A549 (cell line): ENCODE measurements at regions not wholly inside any gene's neighbourhood (a gene's known extent, or its start where the extent isn't known, plus 50 kb on each side); places are given as distances from the start of the nearest gene placed in this dataset.
A peak's percentile ranks its signal among the peaks of the same experiment; 100 is the strongest.

Source experiments
- ATAC-seq, 2 experiments: fragments of 200-7000 bp in 1 of 2; fragments of >200 bp in 1 of 2; cut with Nextera tagmentation in 1 of 2; cut with Tn5 transposase in 1 of 2; 3 replicates each; pipeline versions ENCODE4 v1.8.0 to v1.9.1; 2018 to 2020; ENCODE audit warnings: mild to moderate bottlenecking in 1 of 2, moderate library complexity in 1 of 2
- CTCF ChIA-PET: fragments of 300-600 bp; sonication (Branson Sonifier 250); formaldehyde crosslinking; extraction: SDS; loops from one replicate; lab custom pipeline; 2021; ENCODE audit warnings: antibody characterized with exemption, inconsistent platforms; lab: Yijun Ruan, JAX
- POLR2A ChIA-PET: fragments of 350-600 bp; formaldehyde crosslinking; extraction: SDS; loops from one replicate; lab custom pipeline; 2021; ENCODE audit warnings: antibody characterized with exemption, inconsistent platforms; lab: Yijun Ruan, JAX
- DNase-seq, 2 experiments: peaks; one replicate each; pipeline versions ENCODE4 v3.0.0 to v3.0.0-alpha.2; 2011 to 2016; ENCODE audit warnings: low read depth in 1 of 2, low spot score in 1 of 2
- FAIRE-seq: peaks from 2 replicates; lab custom pipeline; 2011; peaks lifted over from hg19 to GRCh38; lab: Jason Lieb, UNC
- H3K27ac ChIP-seq, 2 experiments: fragments of >200 bp; sonication (Bioruptor Twin); formaldehyde crosslinking; 3 replicates each; pipeline ENCODE4 v1.5.1; 2016 to 2017
- H3K4me1 ChIP-seq: fragments of >200 bp; sonication (Bioruptor Twin); formaldehyde crosslinking; 3 replicates; pipeline ENCODE4 v1.6.1; 2016
- H3K4me2 ChIP-seq: fragments of >200 bp; sonication (Bioruptor Twin); formaldehyde crosslinking; 3 replicates; pipeline ENCODE4 v1.6.1; 2016
- H3K4me3 ChIP-seq: fragments of >200 bp; sonication (Bioruptor Twin); formaldehyde crosslinking; 3 replicates; pipeline ENCODE4 v1.5.1; 2016
- H3K9me3 ChIP-seq: fragments of >200 bp; sonication (Bioruptor Twin); formaldehyde crosslinking; 3 replicates; pipeline ENCODE4 v1.6.1; 2016
- CBX8 ChIP-seq: fragments of 200-600 bp; sonication (generic); IDR thresholded peaks from 2 replicates; pipeline ENCODE4 v1.6.1; 2016
- CEBPB ChIP-seq, 2 experiments: fragments of >200 bp in 1 of 2; sonication (Bioruptor Twin) in 1 of 2; formaldehyde crosslinking in 1 of 2; IDR thresholded peaks; 2 replicates each; pipeline ENCODE4 v1.6.1; 2012 to 2016
- CHD2 ChIP-seq: fragments of 150-350 bp; IDR thresholded peaks from 2 replicates; pipeline ENCODE4 v1.6.1; 2014; ENCODE audit warnings: low read length; ENCODE audit not compliant: partially characterized antibody
- EP300 ChIP-seq, 2 experiments: fragments of >200 bp; sonication (Bioruptor Twin); formaldehyde crosslinking; IDR thresholded peaks; 2 replicates in 1 of 2; 3 replicates in 1 of 2; pipeline ENCODE4 v1.6.1; 2016 to 2017
- FOSL2 ChIP-seq, 2 experiments: fragments of 450-650 bp in 1 of 2; fragments of >200 bp in 1 of 2; sonication (Bioruptor Twin) in 1 of 2; formaldehyde crosslinking; IDR thresholded peaks; 2 replicates each; pipeline versions ENCODE4 v1.5.0 to v1.6.1; 2016 to 2020; ENCODE audit warnings: mild to moderate bottlenecking in 1 of 2, moderate library complexity in 1 of 2
- FOXS1 ChIP-seq: fragments of 250-450 bp; sonication (Bioruptor Pico); IDR thresholded peaks from 2 replicates; pipeline ENCODE4 v1.5.0; 2020; ENCODE audit warnings: mild to moderate bottlenecking, moderate library complexity
- GATA3 ChIP-seq: IDR thresholded peaks from 2 replicates; pipeline ENCODE4 v1.6.1; 2012; ENCODE audit warnings: borderline replicate concordance
- HOXA7 ChIP-seq: fragments of 250-450 bp; sonication (Bioruptor Pico); IDR thresholded peaks from 2 replicates; pipeline ENCODE4 v1.5.0; 2020; ENCODE audit warnings: mild to moderate bottlenecking, moderate library complexity
- HOXB13 ChIP-seq: fragments of 250-450 bp; sonication (Bioruptor Pico); IDR thresholded peaks from 2 replicates; pipeline ENCODE4 v1.5.0; 2020; ENCODE audit warnings: low read depth, mild to moderate bottlenecking, moderate library complexity
- JUN ChIP-seq, 2 experiments: fragments of >200 bp; sonication (Bioruptor Twin); formaldehyde crosslinking; IDR thresholded peaks; 2 replicates in 1 of 2; 3 replicates in 1 of 2; pipeline ENCODE4 v1.6.1; 2016 to 2017
- JUNB ChIP-seq: fragments of >200 bp; sonication (Bioruptor Twin); formaldehyde crosslinking; IDR thresholded peaks from 2 replicates; pipeline ENCODE4 v1.6.1; 2016
- MAFK ChIP-seq: fragments of 450-650 bp; IDR thresholded peaks from 2 replicates; pipeline ENCODE4 v1.6.1; 2014; ENCODE audit not compliant: partially characterized antibody
- MAX ChIP-seq: IDR thresholded peaks from 2 replicates; pipeline ENCODE4 v1.6.1; 2012
- MAZ ChIP-seq: fragments of 150-350 bp; IDR thresholded peaks from 2 replicates; pipeline ENCODE4 v1.6.1; 2014; ENCODE audit warnings: antibody characterized with exemption, low read depth, low read length, borderline replicate concordance
- MYC ChIP-seq: IDR thresholded peaks from 2 replicates; pipeline ENCODE4 v1.6.1; 2012; ENCODE audit warnings: mild to moderate bottlenecking, inconsistent platforms, low read length, improper control_type of control experiment, borderline replicate concordance
- PBX3 ChIP-seq: IDR thresholded peaks from 2 replicates; pipeline ENCODE4 v1.6.1; 2012
- POLR2AphosphoS2 ChIP-seq: conservative IDR thresholded peaks from 2 replicates; pipeline ENCODE4 v1.6.1; 2012; ENCODE audit warnings: low read length, improper control_type of control experiment, inconsistent platforms
- RAD21 ChIP-seq, 2 experiments: fragments of >200 bp in 1 of 2; sonication (Bioruptor Twin) in 1 of 2; formaldehyde crosslinking in 1 of 2; IDR thresholded peaks in 1 of 2; conservative IDR thresholded peaks in 1 of 2; 2 replicates in 1 of 2; 3 replicates in 1 of 2; pipeline ENCODE4 v1.6.1; 2012 to 2018; ENCODE audit warnings: inconsistent platforms in 1 of 2
- RARB ChIP-seq: fragments of 250-450 bp; sonication (Bioruptor Pico); IDR thresholded peaks from 2 replicates; pipeline ENCODE4 v1.8.0; 2021; ENCODE audit warnings: mild to moderate bottlenecking, moderate library complexity
- SMC3 ChIP-seq: fragments of >200 bp; sonication (Bioruptor Twin); formaldehyde crosslinking; IDR thresholded peaks from 3 replicates; pipeline ENCODE4 v1.6.1; 2018; ENCODE audit warnings: inconsistent platforms
- SREBF2 ChIP-seq: fragments of 450-650 bp; IDR thresholded peaks from 2 replicates; pipeline ENCODE4 v1.6.1; 2014; ENCODE audit warnings: mild to moderate bottlenecking, moderate library complexity
- TFCP2L1 ChIP-seq: fragments of 250-450 bp; sonication (Bioruptor Pico); IDR thresholded peaks from 2 replicates; pipeline ENCODE4 v1.5.0; 2021; ENCODE audit warnings: mild to moderate bottlenecking
- WGBS: methylation state at CpG from one replicate; pipeline ENCODE4 v1.1.6; 2017; ENCODE audit errors: missing lambda C conversion rate; 5-methylcytosine and 5-hydroxymethylcytosine counted together
- TF ChIP-seq, protein P1 (sequence below): fragments of >200 bp; sonication (Bioruptor Twin); formaldehyde crosslinking; IDR thresholded peaks from 3 replicates; pipeline ENCODE4 v1.6.1; 2016
- TF ChIP-seq, protein P2 (sequence below): fragments of 450-650 bp; IDR thresholded peaks from 2 replicates; pipeline ENCODE4 v1.6.1; 2014; ENCODE audit warnings: antibody characterized with exemption

DNA sequence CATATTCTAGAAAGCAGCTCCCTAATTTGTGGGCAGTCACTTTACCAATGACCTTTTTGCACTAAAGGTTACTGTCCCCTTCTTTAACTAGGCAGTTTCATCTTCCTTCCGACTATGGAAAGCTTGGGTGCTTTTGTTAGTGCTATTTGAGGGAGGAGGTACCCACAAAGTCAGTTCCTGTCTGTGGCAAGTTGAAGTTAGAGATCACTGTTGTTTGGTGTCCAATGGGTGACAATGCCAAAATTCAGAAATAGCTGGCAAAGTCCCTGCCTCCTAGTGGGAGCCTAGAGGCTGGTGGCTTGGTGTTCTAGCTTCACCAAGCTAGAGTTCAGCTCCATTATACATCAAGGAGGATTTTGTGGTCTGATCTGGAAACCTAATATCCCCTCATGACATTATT lies 87.1 kb upstream of the PNPT1 start (continued):
- TF ChIP-seq FOSL2 (IDR thresholded peaks at IDR 0.05) (no peak), FOSL2 (CRISPR knock-in tag; IDR thresholded peaks at IDR 0.05) (no peak), FOXS1 (CRISPR knock-in tag) (no peak), GATA3 (no peak), POLR2AphosphoS2 (no peak), JUN (IDR thresholded peaks at IDR 0.05) (no peak), TFCP2L1 (CRISPR knock-in tag) (no peak), MAZ (no peak), MAFK (no peak), HOXA7 (CRISPR knock-in tag) (no peak), CHD2 (no peak)

GRCh38 chr2:55779459-55780421 lies 86.1 kb upstream of the PNPT1 start:
- ChIA-PET POLR2A (interaction anchor here (1.2 to 1.3 kb wide), 3 partner anchors 60 to 83 kb away, joined by 3 to 5 read pairs (median 3); no protein-coding TSS in a partner anchor), CTCF (interaction anchor here (1.1 to 1.4 kb wide), 6 partner anchors 8 to 207 kb away, joined by 3 to 6 read pairs (median 4); partner anchors contain the start of gene EFEMP1)
- TF ChIP-seq CBX8 (no peak), GATA3 (peak; percentile 100), CEBPB (IDR thresholded peaks at IDR 0.05) (peak in 1 of 2 experiments; percentile 69; a peak in 1 of 4 replicates), HOXB13 (CRISPR knock-in tag) (peak; percentile 76; the same call in 1 of the 2 replicates), MYC (no peak), SMC3 (peak; percentile 29; the same call in 1 of the 3 replicates), MAX (peak; percentile 82), EP300 (IDR thresholded peaks at IDR 0.05) (peak; percentile 72 to 79; a peak in 3 of 5 replicates), SREBF2 (no peak), JUNB (peak; percentile 96), RARB (CRISPR knock-in tag) (no peak), PBX3 (0 out of 2 replicates have a peak, but pooled peaks have one; percentile 22), TFCP2L1 (CRISPR knock-in tag) (no peak), RAD21 (conservative IDR thresholded peaks at IDR 0.05 in 1 of 2, IDR thresholded peaks at IDR 0.05 in 1 of 2) (peak; percentile 34 to 39; a peak in 2 of 5 replicates), FOSL2 (IDR thresholded peaks at IDR 0.05) (peak; percentile 90), FOSL2 (CRISPR knock-in tag; IDR thresholded peaks at IDR 0.05) (peak; percentile 96), JUN (IDR thresholded peaks at IDR 0.05) (peak; percentile 86; a peak in 3 of 5 replicates), HOXA7 (CRISPR knock-in tag) (no peak)
- TF ChIP-seq, protein P1, sequence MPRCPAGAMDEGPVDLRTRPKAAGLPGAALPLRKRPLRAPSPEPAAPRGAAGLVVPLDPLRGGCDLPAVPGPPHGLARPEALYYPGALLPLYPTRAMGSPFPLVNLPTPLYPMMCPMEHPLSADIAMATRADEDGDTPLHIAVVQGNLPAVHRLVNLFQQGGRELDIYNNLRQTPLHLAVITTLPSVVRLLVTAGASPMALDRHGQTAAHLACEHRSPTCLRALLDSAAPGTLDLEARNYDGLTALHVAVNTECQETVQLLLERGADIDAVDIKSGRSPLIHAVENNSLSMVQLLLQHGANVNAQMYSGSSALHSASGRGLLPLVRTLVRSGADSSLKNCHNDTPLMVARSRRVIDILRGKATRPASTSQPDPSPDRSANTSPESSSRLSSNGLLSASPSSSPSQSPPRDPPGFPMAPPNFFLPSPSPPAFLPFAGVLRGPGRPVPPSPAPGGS: 0 out of 3 replicates have a peak, but pooled peaks have one; percentile 46
- TF ChIP-seq, protein P2, sequence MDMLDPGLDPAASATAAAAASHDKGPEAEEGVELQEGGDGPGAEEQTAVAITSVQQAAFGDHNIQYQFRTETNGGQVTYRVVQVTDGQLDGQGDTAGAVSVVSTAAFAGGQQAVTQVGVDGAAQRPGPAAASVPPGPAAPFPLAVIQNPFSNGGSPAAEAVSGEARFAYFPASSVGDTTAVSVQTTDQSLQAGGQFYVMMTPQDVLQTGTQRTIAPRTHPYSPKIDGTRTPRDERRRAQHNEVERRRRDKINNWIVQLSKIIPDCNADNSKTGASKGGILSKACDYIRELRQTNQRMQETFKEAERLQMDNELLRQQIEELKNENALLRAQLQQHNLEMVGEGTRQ: no peak
- peak overlapping the region; percentile 90 to 92 for H3K27ac ChIP-seq
- ATAC-seq: peak; percentile 98
- H3K4me3 ChIP-seq: peak overlapping the region; percentile 12; the same call in 1 of the 3 replicates
- peaks cover 44% of the 10 kb centered on the region for H3K4me1 ChIP-seq
- peak overlapping the region; percentile 75 for H3K4me2 ChIP-seq
- WGBS: 8% methylated on average over 7 of the region's 7 CpGs
- peaks cover 20% of the 10 kb centered on the region for H3K9me3 ChIP-seq
- DNase-seq: peak; percentile 72 to 94
- peak; percentile 100 for FAIRE-seq
